ENCODE measurements at regions not wholly inside any gene's neighbourhood (a gene's known extent, or its start where the extent isn't known, plus 50 kb on each side); places are given as distances from the start of the nearest gene placed in this dataset.
A peak's percentile ranks its signal among the peaks of the same experiment; 100 is the strongest.
"Not testable (repeated sequence)": the region's sequence is repeated elsewhere in the genome, so short reads cannot be mapped to it uniquely, and the experiment has no call there.

DNA sequence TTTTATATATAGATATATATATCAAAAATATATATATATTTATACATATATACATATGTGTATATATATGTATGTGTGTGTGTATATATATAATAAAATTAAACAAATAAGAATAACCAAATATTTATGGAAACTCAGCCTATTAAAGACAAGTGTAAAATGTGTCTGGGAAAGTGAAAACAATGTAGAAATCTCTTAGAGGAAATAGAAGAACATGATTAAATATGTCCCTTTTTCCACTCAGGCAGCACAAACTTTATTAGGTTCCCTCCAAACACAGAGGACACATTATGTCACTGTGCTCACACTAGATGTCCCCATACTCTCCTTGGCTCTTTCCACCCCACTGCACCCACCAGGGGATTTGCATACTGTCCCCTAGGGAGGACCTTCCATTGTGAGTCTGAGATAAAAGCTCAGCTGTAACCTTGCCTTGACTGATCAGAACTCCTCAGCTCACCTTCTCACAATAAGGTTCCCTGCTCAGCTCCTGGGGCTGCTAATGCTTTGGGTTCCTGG is 1360.7 kb downstream of the RPIA start:
- H3K9me3 Mint-ChIP-seq (ENCODE audit: low read depth); H3K36me3 Mint-ChIP-seq (ENCODE audit: insufficient read depth); H3K27me3 Mint-ChIP-seq; H3K4me1 Mint-ChIP-seq (ENCODE audit: low read depth); H3K4me3 Mint-ChIP-seq (ENCODE audit: low read depth); H3K27ac Mint-ChIP-seq; DNase-seq (ENCODE audit: low spot score, unreplicated experiment): not testable (repeated sequence)

DNA sequence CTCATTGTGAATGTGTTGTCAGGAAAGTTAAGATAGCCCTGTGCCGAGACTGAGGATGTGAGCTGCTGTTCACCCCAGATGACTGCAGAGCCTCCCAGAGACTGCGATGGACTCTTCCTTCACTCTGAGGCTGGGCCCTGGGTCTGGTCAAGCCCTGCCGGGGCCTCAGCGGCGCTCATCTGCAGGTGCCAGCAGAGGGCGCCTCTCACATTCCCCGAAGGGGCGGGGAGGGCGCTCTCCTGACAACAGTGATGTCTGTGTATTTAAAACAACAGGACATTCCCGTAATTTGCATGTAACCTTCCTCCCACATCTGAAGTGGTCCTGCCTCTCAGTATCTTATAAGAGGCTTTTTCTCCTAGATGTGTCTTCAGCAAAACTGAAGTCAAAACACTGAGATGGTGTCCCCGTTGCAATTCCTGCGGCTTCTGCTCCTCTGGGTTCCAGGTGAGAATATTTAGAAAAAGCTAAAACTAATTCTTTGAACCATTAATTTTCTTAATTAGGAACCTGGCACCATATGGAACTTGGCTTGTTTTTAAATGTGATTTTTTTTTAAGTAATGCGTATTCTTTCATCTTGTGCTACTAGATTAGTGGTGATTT is 1377.9 kb downstream of the RPIA start:
- Mint-ChIP-seq H3K4me1 (ENCODE audit: low read depth) (no peaks in the 10 kb centered on the region), H3K27ac (no peak overlapping the region)

DNA sequence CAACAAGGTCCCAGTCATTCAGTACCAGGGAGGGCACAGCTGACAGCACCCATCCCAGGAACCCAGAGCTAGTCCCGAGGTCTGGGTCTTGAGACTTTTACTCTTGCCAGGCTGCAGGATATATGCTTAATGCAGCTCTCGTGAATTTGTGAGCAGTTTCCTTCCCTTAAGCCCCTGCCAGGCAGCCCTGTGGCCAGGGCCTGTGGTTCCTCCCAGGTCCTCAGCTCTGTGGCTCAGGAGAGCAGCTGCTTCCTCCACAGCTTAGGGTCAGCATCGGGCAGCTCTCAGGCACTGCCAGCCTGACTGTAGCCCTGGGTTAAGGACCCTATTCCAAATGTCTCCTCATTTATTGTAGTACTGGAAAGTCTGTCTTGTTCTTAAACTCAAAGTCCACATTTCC is 1384.8 kb downstream of the RPIA start:
- Mint-ChIP-seq H3K27ac (no peak overlapping the region), H3K27me3 (peaks cover 5% of the 10 kb centered on the region), H3K9me3 (ENCODE audit: low read depth) (peaks cover 7% of the 10 kb centered on the region), H3K36me3 (ENCODE audit: insufficient read depth) (no peaks in the 10 kb centered on the region), H3K4me1 (ENCODE audit: low read depth) (no peaks in the 10 kb centered on the region), H3K4me3 (ENCODE audit: low read depth) (no peak overlapping the region)
- DNase-seq (ENCODE audit: low spot score, unreplicated experiment), result no peak
- TF ChIP-seq, protein P1, sequence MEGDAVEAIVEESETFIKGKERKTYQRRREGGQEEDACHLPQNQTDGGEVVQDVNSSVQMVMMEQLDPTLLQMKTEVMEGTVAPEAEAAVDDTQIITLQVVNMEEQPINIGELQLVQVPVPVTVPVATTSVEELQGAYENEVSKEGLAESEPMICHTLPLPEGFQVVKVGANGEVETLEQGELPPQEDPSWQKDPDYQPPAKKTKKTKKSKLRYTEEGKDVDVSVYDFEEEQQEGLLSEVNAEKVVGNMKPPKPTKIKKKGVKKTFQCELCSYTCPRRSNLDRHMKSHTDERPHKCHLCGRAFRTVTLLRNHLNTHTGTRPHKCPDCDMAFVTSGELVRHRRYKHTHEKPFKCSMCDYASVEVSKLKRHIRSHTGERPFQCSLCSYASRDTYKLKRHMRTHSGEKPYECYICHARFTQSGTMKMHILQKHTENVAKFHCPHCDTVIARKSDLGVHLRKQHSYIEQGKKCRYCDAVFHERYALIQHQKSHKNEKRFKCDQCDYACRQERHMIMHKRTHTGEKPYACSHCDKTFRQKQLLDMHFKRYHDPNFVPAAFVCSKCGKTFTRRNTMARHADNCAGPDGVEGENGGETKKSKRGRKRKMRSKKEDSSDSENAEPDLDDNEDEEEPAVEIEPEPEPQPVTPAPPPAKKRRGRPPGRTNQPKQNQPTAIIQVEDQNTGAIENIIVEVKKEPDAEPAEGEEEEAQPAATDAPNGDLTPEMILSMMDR (IDR thresholded peaks at IDR 0.05; ENCODE audit: unreplicated experiment), result no peak

More for the DNA sequence above, 1377.9 kb downstream of the RPIA start:
- TF ChIP-seq, protein P1 (IDR thresholded peaks at IDR 0.05; ENCODE audit: unreplicated experiment), result peak; percentile 67
- H3K4me3 Mint-ChIP-seq (ENCODE audit: low read depth), result no peak overlapping the region
- peaks cover 7% of the 10 kb centered on the region for H3K27me3 Mint-ChIP-seq
- H3K36me3 Mint-ChIP-seq (ENCODE audit: insufficient read depth), result no peaks in the 10 kb centered on the region
- H3K9me3 Mint-ChIP-seq (ENCODE audit: low read depth), result peaks cover 4% of the 10 kb centered on the region
- DNase-seq (ENCODE audit: low spot score, unreplicated experiment), result peak; percentile 44

DNA sequence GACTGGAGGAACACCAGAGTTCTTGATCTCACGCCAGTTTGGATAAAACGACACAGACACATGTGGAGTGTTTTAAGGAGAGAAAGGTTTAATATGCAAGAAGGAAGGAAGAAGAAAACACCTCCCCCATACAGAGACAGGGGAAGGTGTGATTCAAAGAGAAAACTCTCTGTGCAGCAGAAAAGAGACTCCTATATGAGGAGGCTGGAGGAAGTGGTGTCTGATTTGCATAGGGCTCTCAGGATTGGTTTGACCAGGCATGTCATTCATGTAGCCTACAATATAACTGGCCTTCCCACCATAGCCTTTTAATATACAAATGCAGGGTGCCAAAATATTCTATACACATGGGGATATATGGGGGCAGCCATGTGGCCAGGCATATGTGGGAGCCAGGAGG is 1386.5 kb downstream of the RPIA start:
- peaks cover 7% of the 10 kb centered on the region for H3K9me3 Mint-ChIP-seq (ENCODE audit: low read depth)

DNA sequence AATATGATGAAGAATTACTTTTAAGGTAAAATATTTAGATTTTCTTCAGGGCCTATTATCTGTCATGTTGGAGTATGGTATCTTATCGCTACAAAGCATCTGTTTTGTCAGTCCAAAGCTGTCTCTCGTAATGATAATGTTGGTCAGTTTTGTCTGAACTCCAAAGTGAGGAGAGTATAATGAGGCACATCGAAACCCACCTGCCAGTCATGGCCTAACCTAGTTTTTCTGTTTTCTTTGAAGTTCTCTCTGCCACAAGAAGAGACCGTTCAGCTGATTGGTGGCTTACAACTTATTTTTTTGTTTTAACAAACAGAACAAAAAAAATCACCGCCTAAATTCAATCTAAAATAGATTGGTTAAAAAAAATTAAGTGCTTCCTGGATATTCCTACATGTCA is 1387.9 kb downstream of the RPIA start:
- Mint-ChIP-seq H3K27me3 (peaks cover 5% of the 10 kb centered on the region), H3K27ac (no peak overlapping the region), H3K4me1 (ENCODE audit: low read depth) (no peaks in the 10 kb centered on the region), H3K9me3 (ENCODE audit: low read depth) (peaks cover 7% of the 10 kb centered on the region), H3K4me3 (ENCODE audit: low read depth) (no peak overlapping the region), H3K36me3 (ENCODE audit: insufficient read depth) (no peaks in the 10 kb centered on the region)
- no peak for DNase-seq (ENCODE audit: low spot score, unreplicated experiment)
- TF ChIP-seq, protein P1 (IDR thresholded peaks at IDR 0.05; ENCODE audit: unreplicated experiment), result no peak

More for the DNA sequence above, 1386.5 kb downstream of the RPIA start:
- Mint-ChIP-seq H3K36me3 (ENCODE audit: insufficient read depth) (no peaks in the 10 kb centered on the region), H3K4me3 (ENCODE audit: low read depth) (no peak overlapping the region), H3K27ac (no peak overlapping the region), H3K4me1 (ENCODE audit: low read depth) (no peaks in the 10 kb centered on the region), H3K27me3 (peaks cover 5% of the 10 kb centered on the region)
- DNase-seq (ENCODE audit: low spot score, unreplicated experiment), result no peak
- TF ChIP-seq, protein P1 (IDR thresholded peaks at IDR 0.05; ENCODE audit: unreplicated experiment), result no peak

DNA sequence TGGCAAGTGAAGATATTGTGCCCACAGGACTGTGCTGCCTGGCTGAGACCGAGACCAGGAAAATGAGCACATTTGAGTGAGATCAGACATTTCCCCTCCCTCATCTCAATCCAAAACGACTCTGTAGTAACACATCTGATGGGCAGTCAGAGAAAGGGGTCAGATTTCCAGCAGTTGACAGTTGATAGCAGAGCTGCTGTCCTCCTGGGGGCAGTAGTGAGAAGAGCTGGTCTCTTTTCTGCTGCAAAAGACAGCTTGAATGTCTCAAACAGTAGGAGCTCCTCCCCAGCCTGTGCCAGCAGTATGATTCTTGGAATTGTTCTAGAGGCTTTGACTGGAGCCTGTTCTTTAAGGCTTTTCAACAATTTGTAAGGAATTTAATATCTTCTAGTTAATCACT is 1396.3 kb downstream of the RPIA start:
- H3K4me1 Mint-ChIP-seq (ENCODE audit: low read depth); H3K27me3 Mint-ChIP-seq; H3K4me3 Mint-ChIP-seq (ENCODE audit: low read depth); H3K9me3 Mint-ChIP-seq (ENCODE audit: low read depth); DNase-seq (ENCODE audit: low spot score, unreplicated experiment); H3K27ac Mint-ChIP-seq; H3K36me3 Mint-ChIP-seq (ENCODE audit: insufficient read depth): not testable (repeated sequence)
- TF ChIP-seq, protein P1 (IDR thresholded peaks at IDR 0.05; ENCODE audit: unreplicated experiment), result peak; percentile 41

DNA sequence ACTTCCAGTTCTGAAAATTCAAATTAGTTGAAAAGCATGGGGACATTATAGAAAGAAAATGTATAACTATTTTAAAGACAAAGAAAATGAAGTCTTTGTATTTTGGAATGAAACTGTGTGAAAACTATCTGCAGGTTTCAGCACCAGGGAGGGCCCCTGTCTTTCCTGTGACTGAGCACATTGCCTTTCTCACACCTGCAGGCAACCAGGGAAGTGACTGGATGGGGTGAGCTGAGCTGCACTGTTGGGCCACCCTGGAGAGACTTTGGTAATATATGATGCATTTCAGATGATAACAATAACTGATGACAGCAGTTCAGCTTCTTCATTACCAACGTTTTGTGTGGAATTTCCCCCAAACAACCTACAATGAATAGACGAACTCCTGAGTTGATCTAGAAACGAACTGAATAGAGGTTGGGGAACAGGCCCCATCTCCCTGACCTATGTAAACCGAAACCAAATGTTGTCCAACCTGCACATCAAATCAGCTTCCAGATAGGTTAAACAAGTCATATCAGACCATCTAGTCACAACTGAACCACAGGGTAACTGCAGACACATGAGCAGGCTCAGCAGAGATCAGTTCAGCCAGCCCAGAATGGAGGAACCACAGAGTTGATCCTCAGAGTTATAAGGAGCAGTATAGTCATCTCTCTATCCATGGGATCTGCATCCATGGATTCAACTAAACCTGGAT is 1402.2 kb downstream of the RPIA start:
- not testable (repeated sequence) for H3K9me3 Mint-ChIP-seq (ENCODE audit: low read depth); H3K4me3 Mint-ChIP-seq (ENCODE audit: low read depth)

DNA sequence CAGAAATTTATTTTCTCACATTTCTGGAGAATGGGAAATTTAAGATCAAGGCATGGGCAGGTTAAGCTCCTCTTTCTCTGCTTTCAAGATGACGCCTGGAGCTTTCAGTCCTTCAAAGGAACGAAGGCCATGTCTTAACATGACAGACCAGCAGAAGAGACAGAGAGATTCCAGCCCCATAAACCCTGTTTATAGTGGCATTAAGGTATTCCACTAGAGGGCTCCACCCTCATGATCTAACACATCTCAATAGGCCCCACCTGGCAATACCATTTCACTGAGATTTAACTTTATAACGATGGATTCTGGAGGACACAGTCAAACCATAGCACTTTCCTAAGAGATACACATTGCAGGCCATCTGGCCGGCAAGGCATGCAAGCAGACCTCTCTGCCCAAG is 1406.1 kb downstream of the RPIA start:
- H3K27me3 Mint-ChIP-seq; H3K27ac Mint-ChIP-seq; H3K4me3 Mint-ChIP-seq (ENCODE audit: low read depth); H3K9me3 Mint-ChIP-seq (ENCODE audit: low read depth); H3K36me3 Mint-ChIP-seq (ENCODE audit: insufficient read depth); H3K4me1 Mint-ChIP-seq (ENCODE audit: low read depth); DNase-seq (ENCODE audit: low spot score, unreplicated experiment): not testable (repeated sequence)

More for the DNA sequence above, 1402.2 kb downstream of the RPIA start:
- not testable (repeated sequence) for H3K4me1 Mint-ChIP-seq (ENCODE audit: low read depth); H3K27ac Mint-ChIP-seq; H3K36me3 Mint-ChIP-seq (ENCODE audit: insufficient read depth); DNase-seq (ENCODE audit: low spot score, unreplicated experiment); H3K27me3 Mint-ChIP-seq
